HFF-Myc (cell line): ENCODE measurements at regions not wholly inside any gene's neighbourhood (a gene's known extent, or its start where the extent isn't known, plus 50 kb on each side); places are given as distances from the start of the nearest gene placed in this dataset.

ENCODE experiments used
- DNase-seq: peaks from one replicate; pipeline ENCODE4 v3.0.0-alpha.2; 2011; ENCODE audit warnings: low read depth; ENCODE audit errors: extremely low read depth
- H3K4me3 ChIP-seq: replicated peaks from 2 replicates; pipeline ENCODE4 v1.5.1; 2011; ENCODE audit warnings: low read depth, mild to moderate bottlenecking, control low read depth, low read length
- CTCF ChIP-seq: IDR thresholded peaks from 2 replicates; pipeline ENCODE4 v1.5.1; 2012; ENCODE audit warnings: mild to moderate bottlenecking, low read depth, low read length, control low read depth; ENCODE audit errors: missing control alignments

DNA sequence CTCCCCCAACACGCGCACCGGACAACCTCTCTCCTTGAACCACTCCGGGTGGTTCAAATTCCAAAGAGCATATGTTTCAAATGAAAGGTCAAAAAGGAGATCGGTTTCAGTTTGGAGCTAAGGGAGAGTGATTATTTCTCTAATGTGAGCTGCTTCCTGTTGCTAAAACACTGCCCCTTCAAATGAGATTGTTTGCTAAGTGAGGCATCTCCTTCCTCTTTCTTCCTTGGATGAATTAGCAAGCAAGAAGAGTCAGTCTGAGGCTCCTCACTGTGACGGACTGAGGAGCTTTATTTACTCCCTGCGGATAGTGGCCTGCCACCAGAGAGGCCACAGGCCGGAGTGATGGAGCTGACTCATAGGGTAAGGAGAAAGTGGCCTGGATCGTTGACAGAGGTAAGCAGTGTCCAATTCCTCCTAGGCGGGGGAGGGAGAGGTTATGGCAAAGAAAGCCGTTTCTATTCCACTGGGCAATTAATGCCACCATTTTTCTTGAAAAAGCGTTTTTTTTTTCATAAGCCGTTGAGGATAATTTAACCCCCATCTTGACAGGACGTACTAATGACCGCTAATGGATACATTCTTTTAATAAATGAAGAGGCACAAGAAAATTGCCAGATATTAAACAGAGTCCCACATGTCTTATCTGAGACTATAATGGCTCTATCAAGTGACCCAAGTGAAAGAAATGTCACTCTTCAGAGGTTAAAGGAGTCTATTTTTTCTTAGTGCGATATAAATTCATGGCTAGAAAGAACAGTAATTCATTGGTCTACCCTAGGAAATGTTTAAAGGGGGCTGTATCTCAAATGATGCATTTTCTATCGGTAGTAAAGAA lies 167.0 kb upstream of the ANKRD28 start:
- no peak overlapping the region for H3K4me3 ChIP-seq

DNA sequence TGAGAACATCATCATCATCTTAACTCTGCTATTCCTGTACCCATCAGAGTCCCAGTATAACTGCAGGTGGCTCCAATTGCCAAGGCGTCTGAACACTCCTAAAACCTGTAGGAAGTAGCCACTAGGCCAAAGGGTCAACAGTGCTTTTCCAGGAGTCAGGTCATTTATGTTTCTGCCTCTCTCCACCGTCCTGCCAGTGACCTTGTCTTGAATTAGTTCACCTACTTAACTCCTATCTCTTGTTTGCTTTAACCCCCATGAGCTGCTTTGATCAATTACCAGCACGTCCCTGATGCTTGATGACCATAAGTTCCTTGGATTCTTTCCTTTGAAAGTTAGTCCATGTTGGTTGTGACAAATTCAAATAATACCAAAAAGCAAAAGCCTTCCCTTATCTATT lies 169.8 kb upstream of the ANKRD28 start:
- no peak for DNase-seq
- TF ChIP-seq CTCF = no peak

More for the DNA sequence above, 167.0 kb upstream of the ANKRD28 start:
- DNase-seq = peak; percentile 48
- no peak for TF ChIP-seq CTCF

DNA sequence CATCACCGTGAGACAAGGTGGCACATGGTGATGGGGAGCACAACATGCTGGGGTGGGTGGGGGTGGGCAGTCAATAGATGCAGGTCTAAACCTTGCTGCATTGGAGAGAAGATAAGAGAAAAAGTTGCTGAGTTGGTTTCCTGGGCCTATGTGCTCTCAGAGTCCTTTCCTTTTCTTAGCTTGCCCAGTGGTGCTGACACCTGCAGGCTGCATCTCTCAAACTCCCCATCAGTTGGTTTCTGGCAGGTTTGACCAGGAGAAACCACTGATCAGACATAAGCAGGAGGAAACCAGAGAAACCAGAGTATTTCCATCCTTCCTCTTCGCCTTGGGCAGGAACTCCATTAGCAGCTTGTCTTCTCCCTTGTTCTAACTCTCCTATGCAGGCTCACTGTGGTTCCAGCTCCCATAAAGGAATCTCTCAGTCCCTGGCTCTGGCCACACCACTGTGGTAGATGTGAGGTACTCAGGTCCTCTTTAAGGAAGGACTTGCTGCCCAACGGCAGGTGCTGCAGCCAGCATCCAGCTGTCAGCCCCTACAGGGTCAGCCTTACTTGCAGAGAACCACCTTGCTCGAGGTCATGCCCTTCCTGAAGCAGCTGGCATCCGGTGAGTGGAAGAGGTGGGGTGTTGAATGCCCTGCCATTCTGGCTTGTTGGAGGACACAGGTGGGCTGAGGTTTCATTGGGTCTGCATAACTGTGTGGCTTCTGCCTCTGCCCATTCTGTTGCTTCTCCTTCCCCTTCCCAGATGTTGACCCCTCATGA lies 172.3 kb upstream of the ANKRD28 start:
- DNase-seq = no peak
- no peak overlapping the region for H3K4me3 ChIP-seq
- no peak for TF ChIP-seq CTCF

More for the DNA sequence above, 169.8 kb upstream of the ANKRD28 start:
- no peak overlapping the region for H3K4me3 ChIP-seq

DNA sequence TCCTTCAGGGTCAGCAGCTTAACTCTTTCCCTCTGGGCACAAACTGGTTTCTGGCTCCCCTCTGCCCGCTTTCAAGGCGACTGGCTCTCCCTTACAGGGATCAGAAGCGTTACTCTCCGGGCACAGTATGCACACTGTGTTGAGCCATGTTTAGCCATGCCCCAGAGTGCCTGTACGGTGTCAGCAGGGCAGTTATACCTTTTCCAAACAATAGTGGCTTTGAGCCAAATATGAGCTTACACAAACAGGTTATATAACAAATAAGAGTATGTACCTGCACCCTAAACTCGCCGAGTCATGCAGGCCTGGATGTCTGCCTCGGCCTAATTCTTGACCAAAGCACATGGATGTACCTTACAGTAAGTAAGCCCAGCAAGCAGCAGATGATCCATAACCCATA lies 175.6 kb upstream of the ANKRD28 start:
- no peak for TF ChIP-seq CTCF
- no peak overlapping the region for H3K4me3 ChIP-seq
- DNase-seq = no peak

DNA sequence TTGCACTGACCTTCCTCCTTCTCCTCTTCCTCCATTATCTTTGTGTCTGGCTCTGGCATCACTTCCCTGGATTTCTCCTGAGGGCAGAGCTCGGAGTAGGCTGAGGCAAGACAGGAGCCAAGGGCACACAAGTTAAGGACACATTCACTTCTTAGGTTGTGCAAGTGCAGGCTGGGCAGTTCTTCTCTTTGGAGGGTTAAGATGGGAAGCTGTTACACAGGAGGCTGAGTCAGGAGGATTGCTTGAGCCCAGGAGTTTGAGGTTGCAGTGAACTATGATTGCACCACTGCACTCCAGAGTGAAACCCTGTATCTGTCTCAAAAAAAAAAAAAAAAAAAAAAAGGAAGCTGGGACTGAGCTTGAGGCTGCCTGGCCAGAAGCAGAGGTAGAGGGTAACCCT lies 176.2 kb upstream of the ANKRD28 start:
- no peak for DNase-seq
- no peak for TF ChIP-seq CTCF
- H3K4me3 ChIP-seq = no peak overlapping the region

- H3K4me3 ChIP-seq = no peak overlapping the region
- no peak for DNase-seq
- peak; percentile 56 for TF ChIP-seq CTCF
Measured at GRCh38 chr3:15974647-15975046, 176.9 kb upstream of the ANKRD28 start.
